ENCODE measurements at regions not wholly inside any gene's neighbourhood (a gene's known extent, or its start where the extent isn't known, plus 50 kb on each side); places are given as distances from the start of the nearest gene placed in this dataset.

DNA sequence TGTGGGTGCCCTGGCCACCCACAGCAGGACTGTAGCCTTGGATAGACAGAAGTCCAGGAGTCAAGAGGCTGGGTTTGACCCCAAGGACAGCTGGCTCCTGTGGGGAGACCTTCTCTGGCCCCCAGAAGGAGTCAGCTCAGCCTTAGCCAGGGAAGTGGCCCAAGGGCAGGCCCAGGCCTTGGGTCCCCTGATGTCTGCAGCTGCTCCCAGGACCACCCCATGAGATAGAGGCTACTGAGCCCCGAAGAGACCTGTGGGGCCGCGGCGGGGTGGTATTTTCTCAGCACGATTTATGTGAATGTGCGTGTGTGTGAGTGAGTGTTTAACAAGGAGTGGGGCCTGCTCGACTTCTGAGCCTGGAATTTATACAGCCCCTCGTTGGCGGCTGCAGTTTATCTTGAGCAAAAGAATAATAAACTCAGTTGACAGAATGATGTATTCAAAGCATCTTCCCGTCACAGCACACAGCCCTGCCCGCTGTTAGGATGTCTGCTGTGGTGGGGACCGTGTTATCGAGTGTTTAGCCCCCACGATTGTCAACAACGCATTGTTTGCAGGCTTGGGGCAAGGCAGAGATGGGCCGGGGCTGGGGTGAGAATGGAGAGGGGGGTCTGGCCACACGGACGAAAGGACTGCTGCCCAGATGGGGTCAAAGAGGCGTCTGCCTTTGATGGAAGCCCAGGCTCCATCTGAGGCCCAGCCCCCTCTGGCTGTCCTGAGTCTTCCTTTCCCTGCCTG, 163.3 kb downstream of the VEGFA start:
- no peak for ATAC-seq

DNA sequence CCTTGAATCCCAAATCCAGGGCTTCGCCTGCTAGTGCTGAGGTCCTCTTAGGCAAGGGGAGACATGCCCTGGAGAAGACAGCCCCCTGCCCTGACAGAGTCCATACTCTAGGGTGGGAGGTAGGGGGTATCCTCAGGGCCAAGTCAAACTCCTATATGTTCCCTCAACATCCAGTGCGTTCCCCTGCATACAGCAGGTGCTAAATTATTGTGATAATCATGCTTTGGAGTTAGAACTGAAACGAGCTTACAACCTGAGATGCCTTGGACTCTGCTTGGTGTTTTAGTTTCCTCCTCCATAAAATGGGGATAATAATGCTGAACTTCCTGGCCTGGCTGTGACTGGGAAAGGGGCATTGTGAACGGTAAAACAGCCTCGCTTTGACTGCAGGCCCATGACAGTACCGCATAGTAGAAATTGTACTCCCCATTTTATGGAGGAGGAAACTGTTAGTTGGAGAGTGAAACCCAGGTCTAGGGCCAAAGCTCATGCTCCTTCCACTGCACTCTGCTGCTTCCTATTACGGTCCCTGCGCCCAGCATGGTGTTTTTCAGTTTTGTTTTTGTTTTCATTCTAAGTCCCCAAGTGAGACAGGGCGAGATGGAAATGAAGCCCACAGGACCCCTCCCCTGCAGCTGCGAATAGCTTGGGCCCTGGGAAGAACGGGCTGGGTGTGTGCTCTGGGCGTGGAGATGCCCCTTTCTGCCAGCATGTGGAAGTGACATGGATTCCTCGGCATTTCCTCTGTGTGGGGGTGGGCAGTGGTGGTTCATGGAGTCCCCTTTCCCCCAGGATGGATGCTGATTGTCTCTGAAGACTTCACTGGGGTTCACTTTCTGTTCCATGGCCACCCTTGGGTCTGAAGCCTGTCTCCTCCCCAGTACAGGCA, 162.5 kb downstream of the VEGFA start:
- DNase-seq (no peak), ATAC-seq (no peak)
- H3K36me3 ChIP-seq (ENCODE audit: low read depth, low read length): no peaks in the 10 kb centered on the region
- H3K4me2 ChIP-seq (ENCODE audit: low read length): no peak overlapping the region
- no peaks in the 10 kb centered on the region for H3K9me3 ChIP-seq (ENCODE audit: low read length)
- ChIA-PET CTCF (interaction anchor here (0.6 kb wide), 1 partner anchor 25 kb away, joined by 3 read pairs; no protein-coding TSS in a partner anchor), POLR2A (ENCODE audit: unreplicated experiment) (no interaction called here)
- peaks cover 7% of the 10 kb centered on the region for H3K4me1 ChIP-seq (ENCODE audit: insufficient read depth, low read length)
- H3K9ac ChIP-seq (ENCODE audit: low read length): no peak overlapping the region
- no peaks in the 10 kb centered on the region for H3F3A ChIP-seq (ENCODE audit: low read length, unreplicated experiment)
- no peak overlapping the region for H3K27ac ChIP-seq (ENCODE audit: low read length)
- no peak for TF ChIP-seq EZH2phosphoT487 (IDR thresholded peaks at IDR 0.05; ENCODE audit: borderline replicate concordance, low read length)
- no peaks in the 10 kb centered on the region for H3K79me2 ChIP-seq (ENCODE audit: low read length)
- BruUV-seq (replicated peaks): no TSS peak
- H3K4me3 ChIP-seq (ENCODE audit: low read length): no peak overlapping the region
- no peak overlapping the region for H2AFZ ChIP-seq (ENCODE audit: low read length)
- H3K27me3 ChIP-seq (ENCODE audit: low read length): no peaks in the 10 kb centered on the region
- no peaks in the 10 kb centered on the region for H3K9me2 ChIP-seq (replicated peaks; ENCODE audit: low read length)
- intact Hi-C loops (cut with micrococcal nuclease): no loop called here
- H4K20me1 ChIP-seq (ENCODE audit: low read length): no peaks in the 10 kb centered on the region

More for the DNA sequence above, 163.3 kb downstream of the VEGFA start:
- H3K27me3 ChIP-seq (ENCODE audit: low read length): no peaks in the 10 kb centered on the region
- H3K9me2 ChIP-seq (replicated peaks; ENCODE audit: low read length): no peaks in the 10 kb centered on the region
- no peaks in the 10 kb centered on the region for H3K9me3 ChIP-seq (ENCODE audit: low read length)
- TF ChIP-seq EZH2phosphoT487 (IDR thresholded peaks at IDR 0.05; ENCODE audit: borderline replicate concordance, low read length) (no peak), EZH2 (IDR thresholded peaks at IDR 0.05; ENCODE audit: low read length, unreplicated experiment) (no peak)
- TF ChIP-seq, protein P1, sequence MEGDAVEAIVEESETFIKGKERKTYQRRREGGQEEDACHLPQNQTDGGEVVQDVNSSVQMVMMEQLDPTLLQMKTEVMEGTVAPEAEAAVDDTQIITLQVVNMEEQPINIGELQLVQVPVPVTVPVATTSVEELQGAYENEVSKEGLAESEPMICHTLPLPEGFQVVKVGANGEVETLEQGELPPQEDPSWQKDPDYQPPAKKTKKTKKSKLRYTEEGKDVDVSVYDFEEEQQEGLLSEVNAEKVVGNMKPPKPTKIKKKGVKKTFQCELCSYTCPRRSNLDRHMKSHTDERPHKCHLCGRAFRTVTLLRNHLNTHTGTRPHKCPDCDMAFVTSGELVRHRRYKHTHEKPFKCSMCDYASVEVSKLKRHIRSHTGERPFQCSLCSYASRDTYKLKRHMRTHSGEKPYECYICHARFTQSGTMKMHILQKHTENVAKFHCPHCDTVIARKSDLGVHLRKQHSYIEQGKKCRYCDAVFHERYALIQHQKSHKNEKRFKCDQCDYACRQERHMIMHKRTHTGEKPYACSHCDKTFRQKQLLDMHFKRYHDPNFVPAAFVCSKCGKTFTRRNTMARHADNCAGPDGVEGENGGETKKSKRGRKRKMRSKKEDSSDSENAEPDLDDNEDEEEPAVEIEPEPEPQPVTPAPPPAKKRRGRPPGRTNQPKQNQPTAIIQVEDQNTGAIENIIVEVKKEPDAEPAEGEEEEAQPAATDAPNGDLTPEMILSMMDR (conservative IDR thresholded peaks at IDR 0.05; ENCODE audit: low read depth, low read length): no peak
- H3K4me2 ChIP-seq (ENCODE audit: low read length): no peak overlapping the region
- no peaks in the 10 kb centered on the region for H4K20me1 ChIP-seq (ENCODE audit: low read length)
- POLR2A ChIA-PET (ENCODE audit: unreplicated experiment): no interaction called here
- H2AFZ ChIP-seq (ENCODE audit: low read length): no peak overlapping the region
- no peak overlapping the region for H3K27ac ChIP-seq (ENCODE audit: low read length)
- no peak for DNase-seq
- H3K4me1 ChIP-seq (ENCODE audit: insufficient read depth, low read length): no peaks in the 10 kb centered on the region; the same call in 1 of the 2 replicates
- BruUV-seq (replicated peaks): no TSS peak
- H3K9ac ChIP-seq (ENCODE audit: low read length): no peak overlapping the region
- CTCF ChIA-PET: no interaction called here
- H3K4me3 ChIP-seq (ENCODE audit: low read length): no peak overlapping the region
- H3K79me2 ChIP-seq (ENCODE audit: low read length): no peaks in the 10 kb centered on the region
- intact Hi-C loops (cut with micrococcal nuclease): no loop called here
- H3K36me3 ChIP-seq (ENCODE audit: low read depth, low read length): no peaks in the 10 kb centered on the region
- H3F3A ChIP-seq (ENCODE audit: low read length, unreplicated experiment): no peaks in the 10 kb centered on the region

DNA sequence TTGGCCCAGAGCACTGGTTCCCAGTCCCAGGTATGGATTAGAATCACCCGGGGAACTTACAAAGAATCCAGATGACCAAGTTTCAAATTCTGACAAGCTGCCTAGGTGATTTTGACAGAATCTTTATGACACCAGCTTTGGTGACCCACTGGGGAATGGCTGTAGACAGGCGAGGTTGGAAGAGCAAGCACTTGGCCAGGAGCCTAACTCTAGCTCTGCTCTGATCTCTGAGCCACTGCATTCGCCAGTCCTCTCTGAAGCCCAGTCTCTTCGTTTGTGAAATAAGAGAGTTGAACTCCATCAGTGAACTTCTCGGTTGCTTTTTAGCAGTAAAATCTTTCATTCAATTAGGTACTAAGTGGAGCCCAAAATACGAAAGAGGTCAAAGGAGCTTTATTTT, 161.2 kb downstream of the VEGFA start:
- no peak for TF ChIP-seq EZH2phosphoT487 (IDR thresholded peaks at IDR 0.05; ENCODE audit: borderline replicate concordance, low read length)
- TF ChIP-seq, protein P1 (conservative IDR thresholded peaks at IDR 0.05; ENCODE audit: low read depth, low read length): no peak
- no peak for TF ChIP-seq EZH2 (IDR thresholded peaks at IDR 0.05; ENCODE audit: low read length, unreplicated experiment)
- Histone ChIP-seq H3K4me1 (ENCODE audit: insufficient read depth, low read length) (peaks cover 17% of the 10 kb centered on the region), H3F3A (ENCODE audit: low read length, unreplicated experiment) (no peaks in the 10 kb centered on the region), H2AFZ (ENCODE audit: low read length) (no peak overlapping the region), H3K27me3 (ENCODE audit: low read length) (no peaks in the 10 kb centered on the region), H3K4me2 (ENCODE audit: low read length) (no peak overlapping the region), H3K9me3 (ENCODE audit: low read length) (no peaks in the 10 kb centered on the region), H3K79me2 (ENCODE audit: low read length) (no peaks in the 10 kb centered on the region), H3K9me2 (replicated peaks; ENCODE audit: low read length) (no peaks in the 10 kb centered on the region), H3K36me3 (ENCODE audit: low read depth, low read length) (no peaks in the 10 kb centered on the region), H3K27ac (ENCODE audit: low read length) (no peak overlapping the region), H3K4me3 (ENCODE audit: low read length) (no peak overlapping the region), H3K9ac (ENCODE audit: low read length) (no peak overlapping the region), H4K20me1 (ENCODE audit: low read length) (no peaks in the 10 kb centered on the region)
- POLR2A ChIA-PET (ENCODE audit: unreplicated experiment): no interaction called here
- intact Hi-C loops (cut with micrococcal nuclease): no loop called here
- DNase-seq (no peak), ATAC-seq (no peak)
- CTCF ChIA-PET: no interaction called here
- BruUV-seq (replicated peaks): no TSS peak
